ENCODE measurements at regions not wholly inside any gene's neighbourhood (a gene's known extent, or its start where the extent isn't known, plus 50 kb on each side); places are given as distances from the start of the nearest gene placed in this dataset.

DNA sequence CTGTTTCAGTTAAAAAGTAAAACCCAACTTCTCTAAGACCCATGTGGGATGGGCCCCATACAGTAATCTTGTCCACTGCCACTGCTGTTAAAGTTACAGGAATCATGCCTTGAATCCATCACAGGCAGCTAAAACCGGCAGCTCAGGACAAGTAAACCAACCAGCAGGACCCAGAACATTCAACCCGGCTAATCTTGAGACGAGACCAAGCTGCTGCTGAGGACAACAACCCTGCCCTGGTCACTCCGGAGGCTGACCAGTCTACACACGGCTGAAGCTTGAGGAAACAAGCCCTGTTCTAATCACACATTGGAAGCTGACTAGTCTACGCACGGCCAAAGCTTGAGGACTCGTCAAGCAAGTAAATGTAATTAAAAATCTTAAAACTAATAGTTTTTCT is 105.2 kb upstream of the ZNF492 start:
- TF ChIP-seq, protein P1, sequence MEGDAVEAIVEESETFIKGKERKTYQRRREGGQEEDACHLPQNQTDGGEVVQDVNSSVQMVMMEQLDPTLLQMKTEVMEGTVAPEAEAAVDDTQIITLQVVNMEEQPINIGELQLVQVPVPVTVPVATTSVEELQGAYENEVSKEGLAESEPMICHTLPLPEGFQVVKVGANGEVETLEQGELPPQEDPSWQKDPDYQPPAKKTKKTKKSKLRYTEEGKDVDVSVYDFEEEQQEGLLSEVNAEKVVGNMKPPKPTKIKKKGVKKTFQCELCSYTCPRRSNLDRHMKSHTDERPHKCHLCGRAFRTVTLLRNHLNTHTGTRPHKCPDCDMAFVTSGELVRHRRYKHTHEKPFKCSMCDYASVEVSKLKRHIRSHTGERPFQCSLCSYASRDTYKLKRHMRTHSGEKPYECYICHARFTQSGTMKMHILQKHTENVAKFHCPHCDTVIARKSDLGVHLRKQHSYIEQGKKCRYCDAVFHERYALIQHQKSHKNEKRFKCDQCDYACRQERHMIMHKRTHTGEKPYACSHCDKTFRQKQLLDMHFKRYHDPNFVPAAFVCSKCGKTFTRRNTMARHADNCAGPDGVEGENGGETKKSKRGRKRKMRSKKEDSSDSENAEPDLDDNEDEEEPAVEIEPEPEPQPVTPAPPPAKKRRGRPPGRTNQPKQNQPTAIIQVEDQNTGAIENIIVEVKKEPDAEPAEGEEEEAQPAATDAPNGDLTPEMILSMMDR (IDR thresholded peaks at IDR 0.05; ENCODE audit: low read depth, low read length, poor library complexity, severe bottlenecking) = no peak
- TF ChIP-seq EZH2phosphoT487 (IDR thresholded peaks at IDR 0.05; ENCODE audit: borderline replicate concordance, low read length) = no peak
